Progenitor cell of endocrine pancreas (in vitro differentiated cells): ENCODE measurements at regions not wholly inside any gene's neighbourhood (a gene's known extent, or its start where the extent isn't known, plus 50 kb on each side); places are given as distances from the start of the nearest gene placed in this dataset.

ENCODE experiments used
- DNase-seq: peaks from one replicate; pipeline ENCODE4 v3.0.0; 2021; ENCODE audit warnings: low spot score; ENCODE audit not compliant: unreplicated experiment
- H3K27ac Mint-ChIP-seq: 2 replicates; pipeline ENCODE4 v1.8.0; 2021; ENCODE audit warnings: mild to moderate bottlenecking, moderate library complexity, mixed read lengths
- H3K27me3 Mint-ChIP-seq: 2 replicates; pipeline ENCODE4 v1.8.0; 2021; ENCODE audit warnings: mixed read lengths
- H3K36me3 Mint-ChIP-seq: 2 replicates; pipeline ENCODE4 v1.8.0; 2022; ENCODE audit warnings: mixed read lengths; ENCODE audit not compliant: insufficient read depth
- H3K4me1 Mint-ChIP-seq: 2 replicates; pipeline ENCODE4 v1.8.0; 2021; ENCODE audit warnings: low read depth, mixed read lengths
- H3K4me3 Mint-ChIP-seq: 2 replicates; pipeline ENCODE4 v1.8.0; 2021; ENCODE audit warnings: low read depth, mild to moderate bottlenecking, moderate library complexity, mixed read lengths
- H3K9me3 Mint-ChIP-seq: 2 replicates; pipeline ENCODE4 v1.8.0; 2021; ENCODE audit warnings: low read depth, mixed read lengths
- TF ChIP-seq, protein P1 (sequence below): fragments of 200-600 bp; sonication (generic); IDR thresholded peaks from one replicate; pipeline ENCODE4 v1.5.0; 2021; ENCODE audit warnings: antibody characterized with exemption, mild to moderate bottlenecking; ENCODE audit not compliant: unreplicated experiment

DNA sequence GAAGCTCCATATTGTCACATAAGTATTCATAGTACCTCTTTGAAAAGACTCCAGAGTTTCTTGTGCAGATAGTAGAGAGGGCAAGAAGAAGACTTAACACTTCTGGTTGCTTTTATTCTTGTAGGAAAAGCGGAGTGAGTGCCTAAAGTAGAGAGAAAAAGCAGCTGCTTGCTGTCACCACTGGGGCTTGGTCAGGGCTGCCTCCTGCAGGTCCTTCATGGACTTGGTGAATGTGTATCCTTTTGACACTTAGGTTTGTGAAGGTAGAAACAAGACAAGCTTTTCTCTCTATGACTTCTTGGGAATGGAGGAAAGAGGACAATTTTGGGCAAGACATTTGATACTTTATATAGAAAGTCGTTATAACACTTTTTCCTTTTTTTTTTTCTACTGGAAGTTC, 312.8 kb upstream of the FANCL start:
- no peaks in the 10 kb centered on the region for H3K27me3 Mint-ChIP-seq
- no peaks in the 10 kb centered on the region for H3K9me3 Mint-ChIP-seq
- no peak overlapping the region for H3K27ac Mint-ChIP-seq
- H3K4me1 Mint-ChIP-seq = no peaks in the 10 kb centered on the region
- no peak for DNase-seq
- TF ChIP-seq, protein P1, sequence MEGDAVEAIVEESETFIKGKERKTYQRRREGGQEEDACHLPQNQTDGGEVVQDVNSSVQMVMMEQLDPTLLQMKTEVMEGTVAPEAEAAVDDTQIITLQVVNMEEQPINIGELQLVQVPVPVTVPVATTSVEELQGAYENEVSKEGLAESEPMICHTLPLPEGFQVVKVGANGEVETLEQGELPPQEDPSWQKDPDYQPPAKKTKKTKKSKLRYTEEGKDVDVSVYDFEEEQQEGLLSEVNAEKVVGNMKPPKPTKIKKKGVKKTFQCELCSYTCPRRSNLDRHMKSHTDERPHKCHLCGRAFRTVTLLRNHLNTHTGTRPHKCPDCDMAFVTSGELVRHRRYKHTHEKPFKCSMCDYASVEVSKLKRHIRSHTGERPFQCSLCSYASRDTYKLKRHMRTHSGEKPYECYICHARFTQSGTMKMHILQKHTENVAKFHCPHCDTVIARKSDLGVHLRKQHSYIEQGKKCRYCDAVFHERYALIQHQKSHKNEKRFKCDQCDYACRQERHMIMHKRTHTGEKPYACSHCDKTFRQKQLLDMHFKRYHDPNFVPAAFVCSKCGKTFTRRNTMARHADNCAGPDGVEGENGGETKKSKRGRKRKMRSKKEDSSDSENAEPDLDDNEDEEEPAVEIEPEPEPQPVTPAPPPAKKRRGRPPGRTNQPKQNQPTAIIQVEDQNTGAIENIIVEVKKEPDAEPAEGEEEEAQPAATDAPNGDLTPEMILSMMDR = peak; percentile 42
- H3K4me3 Mint-ChIP-seq = no peak overlapping the region
- no peaks in the 10 kb centered on the region for H3K36me3 Mint-ChIP-seq

- H3K27ac Mint-ChIP-seq = no peak overlapping the region
- H3K4me3 Mint-ChIP-seq = no peak overlapping the region
- H3K4me1 Mint-ChIP-seq = no peaks in the 10 kb centered on the region
- no peaks in the 10 kb centered on the region for H3K9me3 Mint-ChIP-seq
- TF ChIP-seq, protein P1 = no peak
- no peak for DNase-seq
- no peaks in the 10 kb centered on the region for H3K36me3 Mint-ChIP-seq
- no peaks in the 10 kb centered on the region for H3K27me3 Mint-ChIP-seq
These were observed 312.4 kb upstream of the FANCL start for GRCh38 chr2:58553522-58553921.

GRCh38 chr2:58545300-58546280, 304.5 kb upstream of the FANCL start:
- Mint-ChIP-seq H3K27ac (no peak overlapping the region), H3K4me1 (peaks cover 7% of the 10 kb centered on the region)
- TF ChIP-seq, protein P1 = no peak

DNA sequence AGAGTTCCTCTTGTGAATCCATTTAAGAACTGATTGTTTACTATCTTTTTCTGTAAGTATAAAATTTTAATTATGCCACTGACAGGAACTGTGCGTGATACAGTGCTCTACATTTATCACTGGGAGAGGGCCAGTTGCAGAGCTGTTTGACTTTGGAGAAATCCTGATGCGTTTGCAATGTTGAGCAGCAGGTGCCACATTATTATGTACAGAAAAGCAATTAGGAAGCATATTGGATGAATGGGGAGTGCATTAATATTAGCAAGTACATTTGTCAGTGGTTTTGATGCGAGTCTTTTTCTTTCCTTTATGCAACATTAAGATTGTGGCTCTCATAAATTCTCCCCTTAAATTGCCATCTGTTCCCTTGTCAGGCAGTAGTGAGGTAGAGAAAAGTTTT, 302.3 kb upstream of the FANCL start:
- TF ChIP-seq, protein P1 = no peak
- H3K36me3 Mint-ChIP-seq = no peaks in the 10 kb centered on the region
- no peaks in the 10 kb centered on the region for H3K27me3 Mint-ChIP-seq
- DNase-seq = no peak
- H3K9me3 Mint-ChIP-seq = no peaks in the 10 kb centered on the region
- no peak overlapping the region for H3K27ac Mint-ChIP-seq
- no peak overlapping the region for H3K4me3 Mint-ChIP-seq
- H3K4me1 Mint-ChIP-seq = peaks cover 11% of the 10 kb centered on the region

More at GRCh38 chr2:58545300-58546280, 304.5 kb upstream of the FANCL start:
- Mint-ChIP-seq H3K4me3 (no peak overlapping the region), H3K27me3 (no peaks in the 10 kb centered on the region), H3K9me3 (no peaks in the 10 kb centered on the region), H3K36me3 (no peaks in the 10 kb centered on the region)
- no peak for DNase-seq

GRCh38 chr2:58541511-58541910, 300.4 kb upstream of the FANCL start:
- DNase-seq = no peak
- Mint-ChIP-seq H3K9me3 (no peaks in the 10 kb centered on the region), H3K4me1 (peaks cover 11% of the 10 kb centered on the region), H3K36me3 (no peaks in the 10 kb centered on the region), H3K4me3 (no peak overlapping the region), H3K27me3 (peaks cover 1% of the 10 kb centered on the region), H3K27ac (no peak overlapping the region)
- TF ChIP-seq, protein P1 = no peak
